ENCODE measurements at regions not wholly inside any gene's neighbourhood (a gene's known extent, or its start where the extent isn't known, plus 50 kb on each side); places are given as distances from the start of the nearest gene placed in this dataset.
A peak's percentile ranks its signal among the peaks of the same experiment; 100 is the strongest.

- Mint-ChIP-seq H3K9me3 (peaks cover 3% of the 10 kb centered on the region), H3K27ac (no peak overlapping the region), H3K36me3 (ENCODE audit: low read depth) (no peaks in the 10 kb centered on the region), H3K4me1 (peaks cover 21% of the 10 kb centered on the region), H3K27me3 (no peaks in the 10 kb centered on the region), H3K4me3 (no peak overlapping the region)
- no peak for TF ChIP-seq CTCF (IDR thresholded peaks at IDR 0.05)
- ATAC-seq (ENCODE audit: low read depth): peak; percentile 71
- ChIA-PET CTCF (no interaction called here), POLR2A (interaction anchor here (1.0 kb wide), 1 partner anchor 16 kb away, joined by 3 read pairs; no protein-coding TSS in a partner anchor)
- intact Hi-C loops (cut with micrococcal nuclease): no loop called here
- DNase-seq: no peak
Observed at GRCh38 chr2:2879781-2880180, 497.8 kb downstream of the EIPR1 start.

GRCh38 chr2:2879071-2879470, 498.5 kb downstream of the EIPR1 start:
- ChIA-PET CTCF (no interaction called here), POLR2A (no interaction called here)
- Mint-ChIP-seq H3K27me3 (no peaks in the 10 kb centered on the region), H3K4me3 (no peak overlapping the region), H3K27ac (no peak overlapping the region), H3K9me3 (peaks cover 3% of the 10 kb centered on the region), H3K4me1 (peaks cover 21% of the 10 kb centered on the region), H3K36me3 (ENCODE audit: low read depth) (no peaks in the 10 kb centered on the region)
- DNase-seq (no peak), ATAC-seq (ENCODE audit: low read depth) (no peak)
- intact Hi-C loops (cut with micrococcal nuclease): no loop called here
- TF ChIP-seq CTCF (IDR thresholded peaks at IDR 0.05): no peak

- ChIA-PET CTCF (no interaction called here), POLR2A (no interaction called here)
- Mint-ChIP-seq H3K4me1 (peaks cover 21% of the 10 kb centered on the region), H3K4me3 (no peak overlapping the region), H3K27me3 (no peaks in the 10 kb centered on the region), H3K9me3 (no peaks in the 10 kb centered on the region), H3K27ac (no peak overlapping the region), H3K36me3 (ENCODE audit: low read depth) (no peaks in the 10 kb centered on the region)
- no peak for TF ChIP-seq CTCF (IDR thresholded peaks at IDR 0.05)
- ATAC-seq (ENCODE audit: low read depth) (no peak), DNase-seq (no peak)
- intact Hi-C loops (cut with micrococcal nuclease): no loop called here
Observed at GRCh38 chr2:2877427-2877826, 500.2 kb downstream of the EIPR1 start.

- no peak for DNase-seq
- no peak for TF ChIP-seq CTCF (IDR thresholded peaks at IDR 0.05)
- no peak for ATAC-seq (ENCODE audit: low read depth)
- CTCF ChIA-PET: no interaction called here
- Mint-ChIP-seq H3K27me3 (no peaks in the 10 kb centered on the region), H3K4me1 (peaks cover 21% of the 10 kb centered on the region), H3K4me3 (no peak overlapping the region), H3K36me3 (ENCODE audit: low read depth) (no peaks in the 10 kb centered on the region), H3K27ac (no peak overlapping the region), H3K9me3 (no peaks in the 10 kb centered on the region)
- POLR2A ChIA-PET: no interaction called here
- intact Hi-C loops (cut with micrococcal nuclease): no loop called here
Observed at GRCh38 chr2:2876331-2877221, 501.0 kb downstream of the EIPR1 start.

- H3K27ac Mint-ChIP-seq: no peak overlapping the region
- ChIA-PET POLR2A (no interaction called here), CTCF (no interaction called here)
- H3K27me3 Mint-ChIP-seq: no peaks in the 10 kb centered on the region
- TF ChIP-seq CTCF (IDR thresholded peaks at IDR 0.05): no peak
- H3K36me3 Mint-ChIP-seq (ENCODE audit: low read depth): no peaks in the 10 kb centered on the region
- intact Hi-C loops (cut with micrococcal nuclease): no loop called here
- peaks cover 17% of the 10 kb centered on the region for H3K4me1 Mint-ChIP-seq
- DNase-seq (no peak), ATAC-seq (ENCODE audit: low read depth) (no peak)
- no peaks in the 10 kb centered on the region for H3K9me3 Mint-ChIP-seq
- H3K4me3 Mint-ChIP-seq: no peak overlapping the region
Observed at GRCh38 chr2:2875831-2876230, 501.8 kb downstream of the EIPR1 start.
